Pulmonary artery endothelial cell (primary cell): ENCODE measurements at regions not wholly inside any gene's neighbourhood (a gene's known extent, or its start where the extent isn't known, plus 50 kb on each side); places are given as distances from the start of the nearest gene placed in this dataset.

Experiments
- DNase-seq: peaks from one replicate; pipeline ENCODE4 v3.0.0-alpha.2; 2011; ENCODE audit warnings: low read depth, low spot score

DNA sequence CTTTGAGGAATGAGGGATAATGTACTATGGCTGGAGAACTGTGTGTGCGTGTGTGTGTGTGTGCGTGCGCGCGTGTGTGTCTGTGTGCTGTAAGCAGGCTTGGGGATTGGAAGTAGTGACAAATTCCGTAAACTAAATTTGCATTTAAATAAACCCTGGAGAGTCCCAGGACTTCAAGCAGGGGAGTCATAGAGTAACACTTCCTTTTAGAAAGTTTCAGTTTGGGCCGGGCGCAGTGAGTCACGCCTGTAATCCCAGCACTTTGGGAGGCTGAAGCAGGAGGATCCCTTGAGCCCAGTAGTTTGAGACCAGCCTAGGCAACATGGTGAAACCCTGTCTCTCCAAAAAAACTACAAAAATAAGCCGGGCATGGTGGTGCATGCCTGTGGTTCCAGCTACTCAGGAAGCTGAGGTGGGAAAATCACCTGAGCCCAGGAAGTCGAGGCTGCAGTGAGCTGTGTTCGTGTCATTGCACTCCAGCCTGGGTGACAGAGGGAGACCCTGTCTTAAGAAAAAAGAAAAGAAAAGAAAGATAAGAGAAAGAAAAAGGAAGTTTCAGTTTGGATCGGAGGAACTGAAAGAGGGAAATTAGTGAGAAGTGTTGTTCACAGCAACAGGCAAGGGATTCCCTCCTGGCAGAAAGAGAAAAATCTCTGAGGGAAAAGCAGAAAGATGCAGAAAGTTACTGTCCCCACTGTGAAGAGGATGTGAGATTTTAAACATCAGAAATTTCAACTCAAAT is 222.7 kb upstream of the SOX5 start:
- no peak for DNase-seq

DNA sequence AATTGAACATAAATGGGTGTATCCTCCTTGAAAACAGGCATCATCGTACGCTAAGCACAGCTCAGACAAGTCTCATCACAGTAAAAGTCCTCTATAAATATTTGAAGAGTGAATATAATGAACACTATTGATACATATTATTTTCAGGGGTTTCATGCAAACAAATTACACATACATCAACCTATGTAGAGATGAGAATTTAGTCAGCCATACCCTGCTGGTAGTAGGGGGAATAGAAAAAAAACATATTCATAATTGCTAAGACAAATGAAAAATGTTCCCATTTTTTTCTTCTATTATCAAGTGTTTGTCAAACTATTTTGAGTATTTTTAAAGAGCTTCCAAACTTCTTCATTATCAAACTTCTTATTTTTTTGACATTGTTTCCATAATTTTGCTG is 205.6 kb upstream of the SOX5 start:
- DNase-seq: no peak

DNA sequence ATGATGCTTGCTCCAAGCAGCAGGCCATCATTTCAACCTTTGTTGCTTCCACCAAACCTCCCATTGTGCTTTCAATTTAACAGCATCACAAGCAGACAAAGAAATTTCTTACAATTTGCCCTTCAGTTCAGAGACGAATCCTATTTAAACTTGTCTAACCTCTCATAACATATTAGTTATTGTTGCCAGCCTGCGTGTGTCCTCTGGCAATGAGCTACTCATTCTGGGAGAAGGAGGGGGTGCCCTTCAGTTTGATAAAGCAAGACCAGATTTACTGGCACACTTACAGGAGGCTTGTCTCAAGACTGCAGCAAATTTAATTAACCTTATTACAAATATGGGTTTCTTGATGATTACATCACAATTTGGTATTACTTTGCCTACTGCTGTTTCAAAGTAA is 203.6 kb upstream of the SOX5 start:
- DNase-seq: no peak

DNA sequence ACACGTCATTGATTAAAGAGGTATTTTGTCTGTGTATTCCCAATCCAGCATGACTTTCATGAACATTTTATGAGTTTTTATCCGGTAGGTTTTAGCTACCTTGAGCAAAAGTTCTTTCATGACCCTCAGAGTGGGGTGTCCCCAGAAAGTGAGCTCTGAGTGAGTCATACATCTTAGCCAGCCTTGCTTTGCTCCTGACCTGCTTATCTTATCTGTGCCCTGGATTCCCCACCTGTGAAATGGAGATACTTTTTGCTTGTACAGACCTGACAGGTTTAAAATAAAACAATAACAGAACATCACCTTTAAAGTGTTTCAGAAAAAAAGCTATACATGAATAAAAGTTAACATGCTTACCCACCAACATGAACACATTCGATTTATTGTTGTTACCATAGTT is 202.8 kb upstream of the SOX5 start:
- no peak for DNase-seq

DNA sequence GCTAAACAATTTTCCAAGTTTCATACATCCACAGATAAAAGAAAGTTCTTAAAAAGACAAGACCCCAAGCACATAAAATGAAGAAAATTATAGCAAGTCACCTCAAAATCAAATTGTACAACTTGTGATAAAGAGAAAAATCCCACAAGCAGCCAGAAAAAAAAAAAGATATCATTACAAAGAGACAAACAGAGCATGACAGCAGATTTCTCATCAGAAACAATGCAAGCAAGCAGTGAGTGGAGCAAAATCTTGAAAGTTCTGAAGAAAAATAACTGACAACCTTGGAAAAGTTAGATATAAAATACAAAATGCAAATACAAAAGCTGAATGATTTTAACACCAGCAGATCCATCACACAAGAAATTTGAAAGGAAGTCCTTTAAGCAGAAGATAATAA is 194.5 kb upstream of the SOX5 start:
- no peak for DNase-seq

DNA sequence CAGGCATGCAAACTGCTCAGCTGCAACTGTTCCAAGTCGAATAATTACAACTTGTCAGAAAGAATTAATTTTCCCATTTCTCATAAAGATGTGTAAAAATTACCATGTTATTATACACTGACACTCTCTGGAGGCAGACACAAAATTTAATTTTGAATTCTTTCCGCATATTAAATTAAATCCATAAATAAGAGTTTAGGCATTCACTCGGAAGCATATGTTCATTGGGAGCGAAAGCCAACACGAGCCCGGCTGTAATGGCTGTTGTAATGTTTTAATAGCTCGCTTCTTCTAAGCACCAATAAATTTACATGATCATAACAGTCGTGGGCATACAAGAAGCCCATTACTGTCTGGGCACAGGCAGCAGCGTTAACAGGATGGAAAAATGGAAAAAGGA is 189.6 kb upstream of the SOX5 start:
- no peak for DNase-seq

DNA sequence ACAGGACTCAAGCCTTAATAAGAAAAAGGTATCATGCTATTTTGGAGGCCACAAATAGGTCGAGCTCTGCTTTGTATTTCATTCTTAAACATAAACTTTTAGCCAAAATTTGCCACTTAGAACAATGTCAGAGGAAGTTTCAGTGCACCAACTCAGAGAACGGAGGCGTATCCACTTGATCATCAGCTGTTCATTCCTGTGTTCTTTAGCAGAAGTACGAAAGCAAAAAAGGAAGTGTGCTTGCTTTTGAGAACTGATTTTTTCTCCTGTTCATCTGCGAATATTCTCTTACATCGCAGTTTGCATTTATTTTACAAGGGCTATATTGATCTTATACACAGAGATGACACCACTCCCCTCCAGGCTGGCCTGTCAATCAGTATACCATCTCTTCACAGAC is 188.6 kb upstream of the SOX5 start:
- no peak for DNase-seq

DNA sequence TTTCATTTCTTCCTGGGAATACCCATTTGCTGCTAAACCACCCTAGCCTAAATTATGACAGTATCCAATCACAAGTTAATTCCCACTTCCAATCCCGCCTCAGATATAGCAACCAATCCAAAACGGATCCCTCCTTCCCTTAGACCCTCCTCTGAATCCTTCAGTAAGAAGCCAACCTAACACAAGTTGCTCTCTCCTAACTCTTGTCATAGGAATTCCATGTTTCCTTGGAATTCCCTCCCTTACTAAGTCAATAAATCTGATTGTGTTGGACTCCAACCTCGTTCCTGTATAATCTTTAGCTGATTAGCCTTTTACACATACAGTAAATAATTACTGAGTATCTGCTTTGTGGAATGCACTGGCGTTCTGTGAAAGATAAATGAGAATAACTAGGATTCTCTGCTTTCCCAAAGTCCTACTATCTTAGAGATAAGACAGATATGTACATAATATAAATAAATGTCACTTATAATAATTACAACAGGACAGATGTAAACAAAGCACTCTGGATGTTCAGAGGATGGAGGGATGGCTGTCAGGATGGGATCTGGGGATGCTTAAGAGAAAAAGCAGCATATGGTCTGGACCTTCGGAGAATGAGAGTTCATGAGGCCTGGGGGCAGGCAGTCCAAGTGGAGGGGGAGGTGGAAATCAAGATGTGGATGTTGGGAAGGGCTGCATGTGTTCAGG is 185.8 kb upstream of the SOX5 start:
- DNase-seq: no peak

DNA sequence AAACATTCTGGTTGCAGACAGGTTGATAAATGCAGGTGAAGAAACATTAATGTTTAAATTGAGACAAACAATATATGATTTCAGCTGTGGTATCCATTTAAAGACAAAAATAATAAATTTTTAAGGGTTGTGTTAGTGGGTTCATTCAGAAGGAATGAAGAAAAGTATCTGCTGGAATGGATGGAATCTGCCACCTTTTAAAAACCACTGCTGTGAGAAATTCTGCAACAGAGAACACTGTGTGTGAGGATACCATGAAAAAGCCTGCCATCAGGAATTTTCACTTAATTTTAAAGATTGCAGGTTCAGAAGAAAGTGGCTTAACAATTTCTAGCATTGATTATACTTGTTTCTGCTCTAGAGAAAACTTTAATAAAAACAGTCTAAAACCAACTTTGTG is 184.6 kb upstream of the SOX5 start:
- DNase-seq: no peak

DNA sequence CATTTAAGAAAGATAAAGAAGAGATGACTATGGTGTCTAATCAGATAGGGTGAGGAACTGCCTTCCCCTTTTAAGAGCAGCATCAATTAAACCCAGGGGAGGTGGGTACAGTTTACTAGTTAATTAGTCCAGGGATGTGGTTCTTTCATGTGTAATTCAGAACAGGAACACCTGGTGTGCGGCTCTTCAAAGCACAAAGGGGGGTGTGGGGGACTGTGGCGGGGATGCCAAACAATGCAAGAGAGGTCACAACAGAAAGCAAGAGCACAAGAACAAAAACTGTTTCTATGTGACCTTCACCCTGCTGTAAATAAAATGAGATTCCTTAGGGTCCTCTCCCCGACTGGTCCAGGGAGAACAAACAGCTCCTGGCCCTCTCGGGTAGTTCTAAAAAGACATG is 183.9 kb upstream of the SOX5 start:
- no peak for DNase-seq

DNA sequence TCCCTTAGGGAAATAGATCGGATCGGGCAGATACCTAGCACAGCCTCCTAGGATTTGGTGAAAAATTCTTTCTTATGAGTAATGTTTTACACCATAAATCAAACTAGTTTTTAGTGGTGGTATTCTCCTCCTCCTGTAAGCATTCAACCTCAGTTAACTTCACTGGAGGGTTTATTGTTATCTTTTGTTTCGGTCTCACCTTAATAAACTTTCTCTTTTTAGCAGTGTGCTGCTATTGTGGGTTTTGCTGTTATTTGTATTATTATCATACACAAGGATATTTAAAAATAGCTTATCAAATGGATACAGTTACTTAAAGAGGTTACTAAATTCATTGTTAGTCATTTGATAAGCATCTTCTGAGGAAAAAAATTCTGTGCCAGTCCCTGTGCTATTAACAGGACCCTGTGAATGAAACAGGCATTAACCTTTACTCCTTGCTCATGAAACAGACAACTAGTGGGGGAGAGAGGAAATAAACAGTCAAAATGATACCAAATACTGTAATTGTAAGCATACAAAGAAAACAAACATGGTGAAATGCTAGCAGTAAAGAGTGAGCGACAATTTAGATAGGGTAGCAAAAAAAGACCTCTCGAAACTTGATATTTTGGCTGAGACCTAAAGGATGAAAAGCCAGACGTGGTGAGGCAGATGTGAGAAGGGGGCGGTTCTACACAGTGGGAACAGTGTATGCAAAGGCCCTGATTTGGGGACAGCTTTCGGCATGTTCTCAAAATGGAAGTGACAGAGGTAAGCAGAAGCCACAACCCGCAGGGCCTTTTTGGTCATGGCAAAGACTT is 178.7 kb upstream of the SOX5 start:
- no peak for DNase-seq

DNA sequence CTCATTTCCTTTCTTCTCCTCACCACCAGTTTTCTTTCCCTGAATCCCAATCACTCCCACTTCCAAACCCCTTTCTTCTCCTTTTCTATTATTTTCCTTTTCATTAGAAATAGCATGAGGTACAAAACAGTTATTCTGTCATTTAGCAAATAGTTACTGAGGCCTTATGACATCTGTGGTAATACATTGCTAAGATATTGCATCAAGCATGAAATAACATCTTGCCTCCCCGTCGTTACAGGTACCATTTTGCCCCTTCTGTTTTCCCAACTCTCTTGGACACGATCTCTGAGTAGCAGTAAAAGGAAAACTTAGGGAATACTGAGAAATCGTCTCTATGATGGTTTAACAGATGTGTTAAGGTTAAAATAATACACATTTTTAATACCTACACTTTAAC is 175.8 kb upstream of the SOX5 start:
- no peak for DNase-seq

DNA sequence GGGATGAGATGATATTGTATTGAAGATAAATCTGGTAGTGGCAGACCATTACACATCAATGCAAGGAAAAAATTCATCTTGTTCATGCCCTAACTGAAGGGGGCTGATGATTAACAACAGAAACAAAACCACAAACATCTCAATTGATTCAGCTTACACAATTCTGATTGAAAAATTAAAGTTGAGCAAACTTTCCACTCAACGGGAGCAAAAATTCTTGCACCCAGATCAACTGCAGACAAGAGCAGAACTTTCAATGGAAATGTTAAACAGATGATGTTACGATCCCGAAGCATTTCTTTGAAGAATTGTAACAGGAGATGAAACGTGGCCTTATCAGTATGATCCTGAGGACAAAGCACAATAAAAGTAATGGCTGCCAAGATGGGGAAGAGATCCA is 172.4 kb upstream of the SOX5 start:
- DNase-seq: no peak

DNA sequence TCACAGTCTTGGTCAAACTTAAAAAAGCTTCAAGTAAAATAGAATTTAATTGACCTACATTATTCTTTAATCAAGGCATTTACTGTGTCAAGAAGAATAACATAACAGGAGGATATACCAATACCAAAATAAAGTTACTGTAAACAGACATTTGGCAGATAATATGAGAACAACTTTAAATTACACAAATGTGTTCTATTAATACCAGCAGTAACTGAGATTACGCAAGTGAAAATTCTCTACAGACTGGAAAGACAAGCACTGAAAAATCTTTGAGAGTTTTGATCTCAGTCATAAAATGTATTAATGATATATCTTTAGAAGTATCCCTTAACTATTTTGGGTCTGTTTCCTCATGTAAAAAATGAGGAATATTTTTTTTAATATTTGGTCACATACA is 169.2 kb upstream of the SOX5 start:
- DNase-seq: no peak

DNA sequence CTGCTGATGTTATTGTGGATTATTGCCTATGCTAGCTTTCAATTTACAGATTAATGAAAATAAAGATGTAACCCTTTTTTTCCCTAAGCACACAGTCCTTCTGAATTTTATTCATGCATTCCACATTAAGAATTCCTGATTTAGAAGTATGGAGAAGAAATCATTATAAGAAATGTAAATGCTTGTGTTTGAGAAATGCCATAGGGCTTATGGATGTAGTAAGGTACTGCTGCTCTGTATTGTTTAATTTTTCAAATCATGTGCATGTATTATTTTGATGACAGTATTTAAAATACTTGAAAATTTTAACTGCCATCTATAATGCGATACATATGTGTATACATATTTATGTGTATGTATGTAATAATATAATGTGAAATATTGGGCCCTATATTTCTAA is 167.1 kb upstream of the SOX5 start:
- no peak for DNase-seq

DNA sequence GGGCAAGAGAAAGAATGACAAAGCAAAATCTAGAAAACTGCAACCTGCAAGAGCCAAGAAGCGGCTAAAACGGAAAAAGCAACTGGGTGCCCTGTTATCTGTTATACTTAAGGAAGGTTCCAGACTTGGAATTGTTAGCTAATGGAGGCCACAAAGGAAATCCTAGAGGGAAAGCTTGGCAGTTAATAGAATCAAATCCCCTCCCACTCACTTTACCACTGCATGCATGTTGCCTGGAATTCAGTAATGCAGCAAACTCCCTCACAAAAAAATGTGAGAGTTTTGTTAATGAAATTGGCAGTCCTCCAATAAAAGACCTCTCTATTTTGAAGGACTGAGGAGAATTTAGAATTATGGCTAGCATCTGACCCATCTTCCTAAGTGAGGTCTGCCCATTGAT is 164.2 kb upstream of the SOX5 start:
- no peak for DNase-seq

DNA sequence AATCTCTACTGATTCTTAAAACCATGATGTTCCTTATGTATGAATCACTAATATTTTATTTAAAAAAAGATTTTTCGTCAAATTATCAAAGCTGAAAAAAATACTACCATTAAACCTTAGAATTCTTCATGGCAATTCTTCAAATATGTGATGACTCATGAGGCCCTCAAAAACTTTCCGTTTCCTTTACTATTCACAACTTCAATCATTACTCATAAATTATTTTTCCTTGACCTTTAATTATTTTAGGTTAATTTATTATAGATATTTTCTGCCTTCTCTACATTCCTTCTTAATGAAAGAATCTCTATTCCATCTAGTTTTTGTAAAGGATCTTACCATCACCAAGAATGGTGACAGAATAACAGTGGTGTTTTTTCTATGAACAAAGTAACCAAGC is 162.1 kb upstream of the SOX5 start:
- DNase-seq: peak; percentile 22

DNA sequence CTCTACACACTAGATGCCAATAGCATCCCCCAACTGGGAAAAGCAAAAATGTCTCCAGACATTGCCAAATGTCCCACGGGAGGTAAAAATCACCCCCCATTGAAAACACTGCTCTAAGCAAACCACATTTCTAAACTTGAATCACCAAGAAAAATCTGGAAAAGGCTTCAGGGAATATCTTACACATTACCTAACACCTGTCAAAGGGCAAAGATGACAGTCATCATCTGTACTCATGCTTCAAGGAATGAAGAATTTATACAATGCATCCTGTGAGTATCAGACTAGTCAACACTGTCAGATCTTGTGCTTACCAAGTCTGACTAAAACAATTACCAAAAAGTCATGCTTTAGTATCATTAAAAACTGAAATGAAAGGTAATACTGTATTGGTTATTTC is 161.6 kb upstream of the SOX5 start:
- no peak for DNase-seq

DNA sequence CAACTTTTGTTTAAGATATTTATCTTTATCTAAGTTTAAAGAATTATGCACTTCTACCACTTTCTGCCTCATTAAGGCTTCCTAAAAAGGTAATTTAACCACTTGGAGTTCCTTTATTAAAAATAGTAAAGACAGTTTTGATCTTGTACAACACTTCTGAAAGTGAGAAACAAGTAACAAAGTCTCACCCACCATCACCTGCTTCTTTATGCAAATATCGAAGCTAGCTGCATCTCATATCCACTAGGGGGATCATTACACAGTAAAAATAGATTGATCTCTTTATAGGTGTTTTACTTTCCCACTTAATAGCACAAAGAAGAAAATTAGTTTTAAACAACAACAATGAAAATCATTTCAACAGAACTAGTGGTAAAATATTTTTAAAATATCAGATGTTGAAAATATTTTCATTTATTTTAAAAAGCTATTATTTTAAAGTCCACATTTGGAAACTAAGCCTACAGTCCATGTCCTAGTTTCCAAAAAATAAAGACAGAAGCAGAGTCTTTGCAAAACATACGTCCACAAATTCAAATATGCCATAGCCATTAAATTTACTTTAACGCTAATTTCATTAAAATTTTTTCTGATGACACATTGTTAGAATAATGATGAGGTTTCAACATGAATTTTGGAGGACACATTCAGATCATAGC is 160.0 kb upstream of the SOX5 start:
- no peak for DNase-seq

DNA sequence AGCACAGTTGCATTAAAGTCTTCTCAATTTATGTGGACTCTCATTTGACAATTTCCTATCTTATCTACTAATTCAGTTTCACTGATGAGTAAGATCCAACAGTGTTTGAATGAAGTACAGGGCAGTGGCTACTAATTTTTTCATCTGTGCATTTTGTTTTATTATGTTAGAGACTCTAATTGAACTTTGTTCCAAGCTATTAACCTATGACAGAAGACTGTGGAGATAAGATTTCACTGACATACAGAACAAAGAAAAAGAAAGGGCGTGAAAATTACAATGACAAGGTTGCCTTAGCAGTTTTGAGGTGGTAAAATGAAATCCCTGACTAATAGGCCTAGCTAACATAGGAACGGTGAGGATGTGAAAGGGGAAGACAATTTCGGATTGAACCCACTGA is 153.2 kb upstream of the SOX5 start:
- no peak for DNase-seq

DNA sequence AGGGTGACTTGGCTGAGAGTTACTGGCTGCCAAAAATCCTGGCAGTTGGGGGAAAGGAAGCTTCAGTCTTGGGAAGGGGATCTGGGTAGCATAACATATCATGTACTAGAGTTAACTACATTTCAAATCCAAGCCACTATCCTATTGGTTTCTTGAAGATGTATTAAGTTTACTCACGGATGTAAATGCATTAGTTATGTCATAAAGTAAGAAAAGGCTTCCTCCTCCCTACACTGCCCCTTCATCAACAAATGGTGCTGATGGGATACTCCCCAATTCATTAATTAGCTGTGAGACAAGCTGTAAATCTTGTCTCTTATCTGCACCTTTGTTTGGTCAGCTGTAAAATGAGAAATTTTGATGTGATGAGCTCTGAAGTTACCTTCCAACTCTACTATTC is 150.1 kb upstream of the SOX5 start:
- no peak for DNase-seq

DNA sequence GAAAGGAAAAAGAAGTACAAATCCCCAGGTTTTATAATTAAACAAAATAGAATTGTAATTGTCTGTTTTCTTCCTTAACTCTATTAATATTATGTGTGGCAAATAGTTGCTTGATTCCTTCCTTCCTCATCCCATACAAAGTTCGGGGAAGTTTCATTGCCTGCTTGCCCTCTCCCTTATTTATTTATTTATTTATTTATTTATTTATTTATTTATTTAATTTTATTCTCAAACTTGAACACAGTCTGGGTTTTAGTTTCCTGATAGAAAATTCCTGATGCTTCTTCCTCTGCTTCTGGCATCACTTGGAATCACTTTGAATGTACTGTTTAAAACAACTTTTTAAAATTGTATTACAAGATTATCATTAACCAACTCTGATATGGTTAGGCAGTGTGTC is 145.8 kb upstream of the SOX5 start:
- no peak for DNase-seq
